Hematopoietic multipotent progenitor cell treated with erythropoietin and hydrocortisone succinate and interleukin-3 and kit ligand, for 8 days (in vitro differentiated cells): ENCODE measurements at regions not wholly inside any gene's neighbourhood (a gene's known extent, or its start where the extent isn't known, plus 50 kb on each side); places are given as distances from the start of the nearest gene placed in this dataset.
A peak's percentile ranks its signal among the peaks of the same experiment; 100 is the strongest.
"Not testable (repeated sequence)": the region's sequence is repeated elsewhere in the genome, so short reads cannot be mapped to it uniquely, and the experiment has no call there.

Experiments
- DNase-seq: peaks from one replicate; pipeline ENCODE4 v3.0.0-alpha.2; 2015

- DNase-seq, result no peak
Measured at GRCh38 chr9:90128587-90129190, 513.9 kb downstream of the DIRAS2 start.

DNA sequence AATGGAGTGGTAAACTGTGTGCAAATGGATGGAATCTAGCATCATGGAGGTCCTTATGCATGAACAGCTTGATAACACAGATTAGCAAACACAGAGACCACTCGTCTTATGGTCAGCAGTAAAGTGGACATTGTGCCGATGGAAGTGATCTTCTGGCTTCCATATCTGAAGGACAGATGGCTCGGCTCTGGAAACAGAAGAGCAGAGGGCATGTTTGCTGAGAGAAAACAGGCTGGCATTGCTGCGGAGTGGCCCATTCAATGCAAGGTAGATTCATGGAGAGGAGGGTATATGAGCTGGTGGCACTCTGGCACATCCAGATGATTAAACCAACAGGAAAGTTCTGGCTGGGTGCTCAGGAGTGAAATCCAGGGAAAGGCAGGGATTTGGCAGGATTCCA, 513.2 kb downstream of the DIRAS2 start:
- DNase-seq, result no peak

DNA sequence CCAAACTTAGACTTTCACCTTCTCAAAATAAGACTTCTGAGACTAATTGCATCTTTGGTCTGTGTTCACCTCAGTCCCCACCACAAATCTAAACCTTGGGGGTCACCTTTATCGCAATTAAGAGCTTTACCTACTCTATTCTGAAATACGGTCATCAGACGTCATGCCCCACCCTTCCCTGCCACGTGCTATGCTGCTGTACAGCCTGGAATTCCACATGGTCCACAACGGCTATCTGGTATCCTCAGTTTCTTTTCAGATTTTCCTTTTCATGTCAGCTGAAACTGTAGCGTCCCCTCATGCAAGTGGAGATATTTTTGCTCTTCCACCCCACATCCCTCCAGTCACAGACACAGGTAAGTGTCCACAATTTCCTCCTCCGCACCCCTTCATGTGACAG, 511.1 kb downstream of the DIRAS2 start:
- DNase-seq, result no peak

DNA sequence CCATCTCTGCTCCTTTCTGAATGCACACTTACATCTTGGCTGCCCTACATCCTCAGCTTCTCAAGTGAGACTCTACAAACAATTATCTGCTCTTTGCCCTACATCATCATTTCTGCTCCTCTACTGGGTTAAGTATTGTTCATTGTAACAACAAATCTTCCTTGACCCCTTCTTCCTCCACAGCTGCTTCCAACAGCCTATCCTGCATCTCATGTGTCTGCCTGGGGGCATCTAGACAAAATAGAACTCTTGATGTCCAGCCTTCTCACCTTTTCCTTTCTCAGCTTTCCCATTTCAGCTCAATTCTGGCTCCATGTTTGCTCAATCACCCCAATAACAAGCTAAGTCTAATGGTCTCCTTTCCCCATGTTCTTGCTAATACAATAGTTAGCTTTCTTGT, 509.8 kb downstream of the DIRAS2 start:
- DNase-seq, result no peak

GRCh38 chr9:90137801-90138200, 504.8 kb downstream of the DIRAS2 start:
- no peak for DNase-seq

DNA sequence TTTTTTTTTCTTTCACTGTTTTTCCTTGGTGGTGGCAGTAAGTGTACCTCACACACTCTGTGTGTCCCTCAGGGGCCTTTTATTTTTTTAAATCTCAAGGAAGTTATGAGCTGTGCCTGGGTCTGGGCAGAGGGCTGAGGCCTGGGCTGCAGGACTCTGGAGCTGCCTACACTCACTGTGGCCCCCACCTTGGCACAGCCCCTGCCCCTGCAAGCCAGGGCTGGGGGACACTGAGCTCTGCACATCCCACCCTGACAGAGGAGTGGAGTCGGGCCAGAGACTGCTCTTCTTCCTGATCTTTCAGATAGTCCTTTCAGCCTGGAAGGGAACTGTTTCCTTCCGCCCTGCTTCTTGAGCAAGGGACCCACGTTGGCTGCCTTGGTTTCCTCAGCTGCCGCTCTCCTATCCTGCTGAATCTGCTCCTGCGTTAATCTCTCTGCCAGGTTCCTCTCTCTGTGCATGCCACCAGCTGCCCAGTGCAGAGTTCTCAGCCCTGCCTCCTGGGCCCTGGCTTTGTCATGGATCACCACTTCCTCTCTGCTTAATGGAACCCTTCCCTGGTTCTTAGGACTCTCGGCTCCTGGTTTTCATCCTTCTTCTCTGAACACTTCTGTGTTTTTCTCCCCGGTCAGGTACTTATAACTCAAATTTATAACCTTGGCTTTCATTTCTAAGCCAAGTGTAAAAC, 502.3 kb downstream of the DIRAS2 start:
- no peak for DNase-seq

- DNase-seq, result peak; percentile 22
Measured at GRCh38 chr9:90141723-90142122, 500.9 kb downstream of the DIRAS2 start.

- DNase-seq, result peak; percentile 63
Measured at GRCh38 chr9:90142580-90142979, 500.0 kb downstream of the DIRAS2 start.

DNA sequence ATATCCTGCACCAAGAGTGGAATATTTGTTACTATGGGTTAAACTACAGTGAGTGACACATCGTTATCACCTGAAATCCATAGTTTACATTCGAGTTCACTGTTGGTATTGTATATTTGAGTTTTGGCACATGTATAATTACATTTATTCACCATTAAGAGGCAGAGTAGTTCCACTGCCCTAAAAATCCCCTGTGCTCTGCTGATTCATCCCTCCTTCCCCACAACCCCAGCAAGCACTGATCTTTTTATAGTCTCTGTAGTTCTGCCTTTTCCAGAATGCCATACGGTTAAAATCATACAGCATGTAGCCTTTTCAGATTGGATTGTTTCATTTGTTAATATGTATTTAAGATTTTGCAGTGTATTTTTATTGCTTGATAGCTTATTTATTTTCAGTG, 495.2 kb downstream of the DIRAS2 start:
- no peak for DNase-seq

- no peak for DNase-seq
Measured at GRCh38 chr9:90156318-90156717, 486.3 kb downstream of the DIRAS2 start.

DNA sequence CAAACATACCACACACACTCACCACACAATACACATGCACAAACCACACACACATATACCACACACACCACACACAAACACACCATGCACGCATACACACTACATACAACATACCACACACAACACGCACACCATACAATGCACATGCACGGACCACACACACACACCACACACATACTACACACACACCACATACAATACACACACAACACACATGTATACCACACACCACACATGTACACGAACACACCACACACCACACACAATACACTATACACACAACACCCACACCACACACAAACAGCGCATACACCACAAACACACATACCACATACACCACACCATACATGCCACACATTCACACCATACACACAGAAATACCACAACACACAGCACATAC, 480.3 kb downstream of the DIRAS2 start:
- no peak for DNase-seq

DNA sequence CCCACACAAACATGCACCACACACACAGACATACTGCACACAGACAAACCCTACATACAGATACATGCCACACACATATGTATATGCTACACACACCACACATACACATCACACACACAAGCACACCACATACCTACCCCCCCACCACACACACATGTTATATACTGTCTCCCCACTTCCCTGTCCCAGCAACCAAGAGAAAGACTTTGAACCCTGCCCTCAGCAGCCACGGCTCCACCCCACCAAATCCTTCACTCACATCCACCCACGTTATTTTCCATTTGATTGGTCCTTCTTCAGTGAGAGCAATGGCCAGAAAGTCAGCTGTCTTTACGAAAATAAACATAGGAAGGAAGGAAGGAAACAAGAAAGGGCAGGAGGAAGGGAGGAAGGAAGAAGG, 479.8 kb downstream of the DIRAS2 start:
- no peak for DNase-seq

GRCh38 chr9:90165281-90165680, 477.3 kb downstream of the DIRAS2 start:
- DNase-seq, result no peak

- not testable (repeated sequence) for DNase-seq
Measured at GRCh38 chr9:90166374-90166773, 476.2 kb downstream of the DIRAS2 start.

- DNase-seq, result no peak
Measured at GRCh38 chr9:90167914-90168313, 474.7 kb downstream of the DIRAS2 start.

DNA sequence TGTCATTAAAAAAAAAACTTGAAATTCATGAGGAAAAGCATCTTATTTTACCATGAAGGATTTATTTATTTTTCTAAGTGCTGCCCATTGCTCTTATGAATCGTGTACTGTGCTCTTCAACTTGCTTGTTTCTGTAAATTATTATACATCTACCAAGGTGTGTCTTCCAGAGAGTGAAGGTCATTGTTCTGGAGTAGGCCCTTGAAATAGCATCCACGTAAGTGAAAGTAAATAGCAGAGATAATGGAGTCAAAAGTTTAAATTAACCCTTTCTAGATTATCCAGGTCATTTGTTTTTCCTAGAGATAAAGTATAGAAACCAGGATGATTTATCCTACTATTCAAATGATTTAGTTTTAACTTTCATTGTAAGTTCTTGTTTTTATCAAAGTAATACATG, 473.1 kb downstream of the DIRAS2 start:
- no peak for DNase-seq

- DNase-seq, result not testable (repeated sequence)
Measured at GRCh38 chr9:90173935-90174334, 468.7 kb downstream of the DIRAS2 start.

- not testable (repeated sequence) for DNase-seq
Measured at GRCh38 chr9:90174346-90174745, 468.3 kb downstream of the DIRAS2 start.

GRCh38 chr9:90175257-90175656, 467.4 kb downstream of the DIRAS2 start:
- no peak for DNase-seq

GRCh38 chr9:90175865-90176264, 466.8 kb downstream of the DIRAS2 start:
- DNase-seq, result no peak

DNA sequence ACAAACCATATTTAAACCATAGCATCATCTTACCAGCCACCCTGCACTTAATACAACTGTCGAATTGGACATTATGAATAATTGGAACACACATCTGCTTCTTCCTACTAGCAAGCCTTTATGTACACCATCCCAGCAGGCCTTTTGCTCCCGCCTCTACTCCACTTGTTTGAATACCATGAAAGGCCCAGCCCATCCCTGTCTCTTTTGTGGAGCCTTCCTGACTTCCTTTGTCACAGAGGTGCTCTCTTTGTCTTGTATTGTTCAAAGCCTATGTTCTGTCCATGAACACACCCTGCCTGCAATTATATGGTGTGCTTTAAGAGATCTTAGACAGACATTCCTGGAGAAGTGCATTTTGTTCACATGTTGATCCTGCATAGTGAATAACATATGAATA, 465.7 kb downstream of the DIRAS2 start:
- no peak for DNase-seq

GRCh38 chr9:90180381-90180780, 462.2 kb downstream of the DIRAS2 start:
- no peak for DNase-seq

DNA sequence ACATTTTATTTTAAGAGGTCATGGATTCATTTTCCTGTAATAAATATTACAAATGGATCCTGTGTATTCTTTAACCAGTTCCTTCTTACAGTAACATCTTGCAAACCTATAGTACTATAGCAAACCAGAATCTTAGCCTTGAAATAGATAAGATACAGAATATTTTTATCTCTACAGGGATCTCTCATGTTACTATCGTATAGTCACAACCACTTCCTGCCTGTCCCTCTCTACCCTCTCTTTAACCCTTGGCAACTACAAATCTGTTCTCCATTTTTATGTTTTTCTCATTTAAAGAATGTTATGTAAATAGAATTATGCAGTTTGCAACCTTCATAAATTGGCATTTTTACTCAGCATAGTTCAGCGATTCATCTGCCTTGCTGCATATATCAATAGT, 454.0 kb downstream of the DIRAS2 start:
- DNase-seq, result no peak

DNA sequence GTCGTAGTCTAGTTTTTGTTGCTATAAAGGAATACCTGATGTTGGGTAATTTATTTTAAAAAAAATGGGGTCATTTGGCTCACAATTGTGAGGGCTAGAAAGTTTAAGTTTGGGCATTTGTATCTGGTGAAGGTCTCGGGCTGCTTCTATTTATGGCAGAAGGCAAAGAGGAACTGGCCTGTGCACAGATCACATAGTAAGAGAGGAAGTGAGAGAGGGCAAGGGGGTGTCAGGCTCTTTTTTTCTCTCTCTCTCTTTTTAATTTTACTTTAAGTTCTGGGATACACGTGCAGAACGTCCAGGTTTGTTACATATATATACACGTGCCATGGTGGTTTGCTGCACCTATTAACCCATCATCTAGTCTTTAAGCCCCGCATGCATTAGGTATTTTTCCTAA, 453.3 kb downstream of the DIRAS2 start:
- DNase-seq, result no peak

DNA sequence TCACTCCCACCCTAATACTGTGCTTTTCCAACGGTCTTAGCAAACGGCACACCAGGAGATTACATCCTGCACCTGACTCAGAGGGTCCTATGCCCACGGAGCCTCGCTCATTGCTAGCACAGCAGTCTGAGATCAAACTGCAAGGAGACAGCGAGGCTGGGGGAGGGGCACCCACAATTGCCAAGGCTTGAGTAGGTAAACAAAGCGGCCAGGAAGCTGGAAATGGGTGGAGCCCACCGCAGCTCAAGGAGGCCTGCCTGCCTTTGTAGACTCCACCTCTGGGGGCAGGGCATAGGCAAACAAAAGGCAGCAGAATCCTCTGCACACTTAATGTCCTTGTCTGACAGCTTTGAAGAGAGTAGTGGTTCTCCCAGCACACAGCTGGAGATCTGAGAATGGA, 450.2 kb downstream of the DIRAS2 start:
- not testable (repeated sequence) for DNase-seq
